Heart left ventricle (tissue), 16 donors: ENCODE measurements at regions not wholly inside any gene's neighbourhood (a gene's known extent, or its start where the extent isn't known, plus 50 kb on each side); places are given as distances from the start of the nearest gene placed in this dataset.

Experiments
- ATAC-seq, 4 donors: fragments of 200-7000 bp; cut with Tn5 transposase; one replicate each; pipeline ENCODE4 v1.9.1; 2020 to 2022; ENCODE audit warnings: moderate library complexity in 4 of 4, mild to moderate bottlenecking in 3 of 4, moderate number of reproducible peaks in 1 of 4
- DNase-seq, 5 donors: peaks; one replicate each; pipeline ENCODE4 v3.0.0-alpha.2; 2020
- H3K27ac ChIP-seq, 12 donors: fragments of 200-600 bp; sonication (generic) in 4 of 12; one replicate each; pipeline versions ENCODE4 v1.5.0 to v1.8.0; 2016 to 2022; ENCODE audit warnings: mild to moderate bottlenecking in 2 of 12
- H3K27me3 ChIP-seq, 9 donors: fragments of 200-600 bp; sonication (generic) in 2 of 9; one replicate each; pipeline versions ENCODE4 v1.5.1 to v1.8.0; 2016 to 2022; ENCODE audit warnings: mild to moderate bottlenecking in 3 of 9
- H3K36me3 ChIP-seq, 9 donors: fragments of 200-600 bp; sonication (generic) in 2 of 9; one replicate each; pipeline versions ENCODE4 v1.5.0 to v1.8.0; 2018 to 2022; ENCODE audit warnings: mild to moderate bottlenecking in 2 of 9
- H3K4me1 ChIP-seq, 12 donors: fragments of 200-600 bp; sonication (generic) in 4 of 12; one replicate each; pipeline versions ENCODE4 v1.5.0 to v1.8.0; 2016 to 2022; ENCODE audit warnings: mild to moderate bottlenecking in 3 of 12
- H3K4me3 ChIP-seq, 12 donors: fragments of 200-600 bp; sonication (generic) in 4 of 12; one replicate each; pipeline versions ENCODE4 v1.5.0 to v1.8.0; 2017 to 2022; ENCODE audit warnings: mild to moderate bottlenecking in 9 of 12, moderate library complexity in 4 of 12
- H3K9me3 ChIP-seq, 12 donors: fragments of 200-600 bp; sonication (generic) in 4 of 12; one replicate each; pipeline versions ENCODE4 v1.5.0 to v1.8.0; 2016 to 2022; ENCODE audit warnings: mild to moderate bottlenecking in 1 of 12
- CTCF ChIP-seq, 12 donors: fragments of 200-600 bp; sonication (generic) in 4 of 12; IDR thresholded peaks; one replicate each; pipeline versions ENCODE4 v1.5.0 to v1.8.0; 2018 to 2022; ENCODE audit warnings: antibody characterized with exemption in 12 of 12, mild to moderate bottlenecking in 5 of 12
- POLR2A ChIP-seq, 2 donors: fragments of 450-650 bp; IDR thresholded peaks; one replicate each; pipeline ENCODE4 v1.6.1; 2017; ENCODE audit warnings: antibody characterized with exemption in 2 of 2, mild to moderate bottlenecking in 2 of 2, moderate library complexity in 2 of 2
- WGBS, 4 donors: extraction: QIAGEN DNeasy Blood & Tissue Kit in 2 of 4; methylation state at CpG; one replicate each; pipeline versions ENCODE4 v1.1.5 to v1.1.7; 2013 to 2018; 5-methylcytosine and 5-hydroxymethylcytosine counted together
- intact Hi-C, 10 donors: fragments of 100-400 bp; cut with DNase I; formaldehyde crosslinking; loops; one replicate each; pipeline versions ENCODE4 v1.11.1 to v1.14.2; 2022
- donor health status: ischemic (EF 13 %, LVEDD 7.1; RV severe dilation, severe dysfunction).
- donor health status: healthy with polysubstance abuse.
- donor health status: DM: no; HTN: yes; CAD: no.
- donor health status: DM: no; HTN: no; CAD: no.
- donor health status: ischemic (EF 25% LVEDD 6.9; RV normal size, moderate dysfunction).
- donor health status: ischemic (EF 25% LVEDD 5.7; RV mildly dilated, moderate dysfunction).
- donor health status: healthy.
- donor health status: DM: yes; HTN: yes; CAD: no.
- donor health status: ischemic (EF 35%, LVEDD 5.7; RV mildly dilated, moderate dysfunction).
- donor health status: nonischemic (EF 11% LVEDD 7.7; RV severe dilation, severe dysfunction).
- donor health status: DM: yes; HTN: yes; CAD: no.
- donor health status: PGD.
- donor health status: ischemic (EF 29% LVEDD 5.4; RV normal size, mild dysfunction).
- donor health status: nonischemic (EF 23%, LVEDD 6.1; RV moderate dilation, normal function).

- intact Hi-C loops: no loop called here
Observed at GRCh38 chr17:51560398-51560797, 300.1 kb downstream of the UTP18 start.

GRCh38 chr17:51563961-51564360 lies 303.6 kb downstream of the UTP18 start:
- Histone ChIP-seq H3K27me3 (peaks cover 0 to 4% (median 0%) of the 10 kb centered on the region in 9 donors), H3K36me3 (no peaks in the 10 kb centered on the region), H3K27ac (no peak overlapping the region), H3K4me1 (no peaks in the 10 kb centered on the region), H3K9me3 (peaks cover 0 to 6% (median 0%) of the 10 kb centered on the region in 12 donors), H3K4me3 (no peak overlapping the region)
- DNase-seq (no peak), ATAC-seq (no peak)
- intact Hi-C loops: no loop called here
- no peak for TF ChIP-seq CTCF (IDR thresholded peaks at IDR 0.05)
- no peak for TF ChIP-seq POLR2A (IDR thresholded peaks at IDR 0.05)
- WGBS, 4 donors: 75 to 82% (median 79%) methylated on average over 3 of the region's 3 CpGs

More at GRCh38 chr17:51560398-51560797, 300.1 kb downstream of the UTP18 start:
- DNase-seq: no peak
- no peak overlapping the region for H3K4me3 ChIP-seq
- H3K9me3 ChIP-seq: no peaks in the 10 kb centered on the region
- no peaks in the 10 kb centered on the region for H3K4me1 ChIP-seq
- H3K36me3 ChIP-seq: no peaks in the 10 kb centered on the region
- H3K27me3 ChIP-seq: peaks cover 0 to 8% (median under 1%) of the 10 kb centered on the region in 9 donors
- TF ChIP-seq CTCF (IDR thresholded peaks at IDR 0.05): no peak
- TF ChIP-seq POLR2A (IDR thresholded peaks at IDR 0.05): no peak
- no peak for ATAC-seq
- H3K27ac ChIP-seq: no peak overlapping the region

GRCh38 chr17:51572115-51572514 lies 311.8 kb downstream of the UTP18 start:
- no peak for DNase-seq
- intact Hi-C loops: loop anchor here in 1 of 10 donors (10.0 kb wide), 1 partner anchor 57 kb away; no protein-coding TSS in a partner anchor
- peaks cover 0 to 8% (median 0%) of the 10 kb centered on the region in 9 donors for H3K27me3 ChIP-seq
- TF ChIP-seq CTCF (IDR thresholded peaks at IDR 0.05): no peak
- no peak for TF ChIP-seq POLR2A (IDR thresholded peaks at IDR 0.05)
- no peak overlapping the region for H3K27ac ChIP-seq
- no peaks in the 10 kb centered on the region for H3K36me3 ChIP-seq
- no peak for ATAC-seq
- H3K4me1 ChIP-seq: no peaks in the 10 kb centered on the region
- H3K4me3 ChIP-seq: no peak overlapping the region
- H3K9me3 ChIP-seq: peaks cover 0 to 6% (median 0%) of the 10 kb centered on the region in 12 donors
